SU-DHL-6 (cell line): ENCODE measurements at regions not wholly inside any gene's neighbourhood (a gene's known extent, or its start where the extent isn't known, plus 50 kb on each side); places are given as distances from the start of the nearest gene placed in this dataset.

Source experiments
- H2AFZ ChIP-seq: fragments of 200-600 bp; sonication (generic); 2 replicates; pipeline ENCODE4 v1.6.1; 2014; ENCODE audit warnings: low read depth, mild to moderate bottlenecking, moderate library complexity, mixed read lengths, antibody characterized with exemption, low read length; ENCODE audit not compliant: severe bottlenecking
- H3F3A ChIP-seq: fragments of 200-600 bp; shearing (Covaris generic); 2 replicates; pipeline ENCODE4 v1.6.0; 2016; ENCODE audit warnings: antibody characterized with exemption, mild to moderate bottlenecking; ENCODE audit not compliant: insufficient read depth
- H3K27ac ChIP-seq: fragments of 200-600 bp; sonication (generic); 2 replicates; pipeline ENCODE4 v1.5.1; 2016; ENCODE audit warnings: low read depth, mild to moderate bottlenecking, low read length, moderate library complexity, mixed read lengths
- H3K27me3 ChIP-seq: fragments of 200-600 bp; sonication (generic), shearing (Covaris generic); 2 replicates; pipeline ENCODE4 v1.6.0; 2014; ENCODE audit warnings: mild to moderate bottlenecking, low read length
- H3K36me3 ChIP-seq: fragments of 200-600 bp; sonication (generic); 2 replicates; pipeline ENCODE4 v1.6.1; 2014; ENCODE audit warnings: mild to moderate bottlenecking, low read length, mixed read lengths
- H3K4me2 ChIP-seq: fragments of 300-600, 200-600 bp; shearing (Covaris generic), sonication (generic); 2 replicates; pipeline ENCODE4 v1.6.0; 2014; ENCODE audit warnings: low read length, low read depth, mild to moderate bottlenecking; ENCODE audit not compliant: poor library complexity, severe bottlenecking
- H3K4me3 ChIP-seq: fragments of 200-600 bp; sonication (generic); 2 replicates; pipeline ENCODE4 v1.5.1; 2014; ENCODE audit warnings: antibody characterized with exemption, low read length, mild to moderate bottlenecking, mixed read lengths; ENCODE audit not compliant: insufficient read depth, poor library complexity, severe bottlenecking
- H3K79me2 ChIP-seq: fragments of 200-600 bp; sonication (generic); 2 replicates; pipeline ENCODE4 v1.6.1; 2014; ENCODE audit warnings: mild to moderate bottlenecking, low read length, moderate library complexity; ENCODE audit not compliant: insufficient read depth
- H3K9ac ChIP-seq: fragments of 200-600 bp; sonication (generic); 2 replicates; pipeline ENCODE4 v1.7.0; 2014; ENCODE audit warnings: mild to moderate bottlenecking, low read length
- H3K9me2 ChIP-seq: fragments of 200-600 bp; sonication (generic); replicated peaks from 2 replicates; pipeline ENCODE4 v1.6.1; 2014; ENCODE audit warnings: low read length; ENCODE audit not compliant: insufficient read depth
- H3K9me3 ChIP-seq: fragments of 200-600 bp; sonication (generic); 2 replicates; pipeline ENCODE4 v1.6.1; 2014; ENCODE audit warnings: low read length, mixed read lengths; ENCODE audit not compliant: insufficient read depth
- H4K20me1 ChIP-seq: fragments of 200-600 bp; sonication (generic); 2 replicates; pipeline ENCODE4 v1.6.1; 2014; ENCODE audit warnings: low read depth, mild to moderate bottlenecking, antibody characterized with exemption, low read length, moderate library complexity, mixed read lengths
- CTCF ChIP-seq: fragments of 200-600 bp; sonication (generic); IDR thresholded peaks from one replicate; pipeline ENCODE4 v1.5.1; 2017; ENCODE audit warnings: antibody characterized with exemption, mild to moderate bottlenecking, low read length, moderate library complexity; ENCODE audit not compliant: insufficient read depth, poor library complexity, severe bottlenecking
- EZH2phosphoT487 ChIP-seq: fragments of 200-600 bp; sonication (generic), shearing (Covaris generic); conservative IDR thresholded peaks from 2 replicates; pipeline ENCODE4 v1.6.1; 2018; ENCODE audit warnings: mild to moderate bottlenecking, antibody characterized with exemption, low read length, moderate library complexity, mixed read lengths

- no peaks in the 10 kb centered on the region for H3F3A ChIP-seq
- H3K9ac ChIP-seq, result no peak overlapping the region
- H3K27ac ChIP-seq, result no peak overlapping the region
- no peaks in the 10 kb centered on the region for H3K36me3 ChIP-seq
- TF ChIP-seq EZH2phosphoT487 (no peak), CTCF (no peak)
- no peaks in the 10 kb centered on the region for H3K79me2 ChIP-seq
- no peaks in the 10 kb centered on the region for H4K20me1 ChIP-seq
- no peak overlapping the region for H3K4me2 ChIP-seq
- no peaks in the 10 kb centered on the region for H3K9me2 ChIP-seq
- H3K9me3 ChIP-seq, result no peaks in the 10 kb centered on the region; the same call in 1 of the 2 replicates
- no peak overlapping the region for H2AFZ ChIP-seq
- no peak overlapping the region for H3K4me3 ChIP-seq
- H3K27me3 ChIP-seq, result no peaks in the 10 kb centered on the region
Measured at GRCh38 chr21:17231771-17232170, 281.1 kb upstream of the CXADR start.

GRCh38 chr21:17238468-17238867 is 274.4 kb upstream of the CXADR start:
- Histone ChIP-seq H3K4me2 (no peak overlapping the region), H3K9me2 (no peaks in the 10 kb centered on the region), H3K36me3 (no peaks in the 10 kb centered on the region), H3K9ac (no peak overlapping the region), H3K9me3 (no peaks in the 10 kb centered on the region), H3K27ac (no peak overlapping the region), H3F3A (no peaks in the 10 kb centered on the region), H4K20me1 (no peaks in the 10 kb centered on the region), H3K4me3 (no peak overlapping the region), H3K79me2 (no peaks in the 10 kb centered on the region), H2AFZ (no peak overlapping the region), H3K27me3 (no peaks in the 10 kb centered on the region)
- TF ChIP-seq EZH2phosphoT487 (no peak), CTCF (no peak)

- Histone ChIP-seq H3K79me2 (no peaks in the 10 kb centered on the region), H4K20me1 (no peaks in the 10 kb centered on the region), H3K36me3 (no peaks in the 10 kb centered on the region), H3K27ac (no peak overlapping the region), H3K9ac (no peak overlapping the region), H3K4me2 (no peak overlapping the region), H3K9me2 (no peaks in the 10 kb centered on the region), H3K4me3 (no peak overlapping the region), H3F3A (no peaks in the 10 kb centered on the region), H2AFZ (no peak overlapping the region), H3K27me3 (no peaks in the 10 kb centered on the region), H3K9me3 (no peaks in the 10 kb centered on the region)
- TF ChIP-seq CTCF (no peak), EZH2phosphoT487 (no peak)
Measured at GRCh38 chr21:17250778-17251241, 262.0 kb upstream of the CXADR start.
